HEK293 (cell line): ENCODE measurements at regions not wholly inside any gene's neighbourhood (a gene's known extent, or its start where the extent isn't known, plus 50 kb on each side); places are given as distances from the start of the nearest gene placed in this dataset.

Experiments used
- CTCF ChIA-PET: fragments of 350-600 bp; formaldehyde crosslinking; extraction: SDS; loops from one replicate; lab custom pipeline; 2021; ENCODE audit warnings: antibody characterized with exemption; lab: Yijun Ruan, JAX
- POLR2A ChIA-PET: fragments of 300-600 bp; formaldehyde crosslinking; extraction: SDS; loops from one replicate; lab custom pipeline; 2020; ENCODE audit warnings: antibody characterized with exemption, inconsistent platforms; lab: Yijun Ruan, JAX
- H3K27ac ChIP-seq: fragments of 200-500 bp; sonication (Bioruptor generic); 2 replicates; pipeline ENCODE4 v1.5.1; 2014; ENCODE audit warnings: low read depth, low read length, control low read depth, inconsistent platforms; ENCODE audit errors: extremely low read depth
- H3K36me3 ChIP-seq, 2 experiments: fragments of 200-500 bp in 1 of 2; sonication (Bioruptor generic) in 1 of 2; 1 replicate in 1 of 2; 2 replicates in 1 of 2; pipeline ENCODE4 v1.5.1; 2014 to 2017; ENCODE audit warnings: inconsistent platforms in 2 of 2, low read length in 2 of 2; ENCODE audit not compliant: control insufficient read depth in 2 of 2, insufficient read depth in 1 of 2
- H3K4me1 ChIP-seq: fragments of 200-500 bp; sonication (Bioruptor generic); 2 replicates; pipeline ENCODE4 v1.5.1; 2014; ENCODE audit warnings: mild to moderate bottlenecking, low read length, inconsistent platforms; ENCODE audit not compliant: control insufficient read depth, insufficient read depth
- H3K4me3 ChIP-seq: 2 replicates; pipeline ENCODE4 v1.5.1; 2011; ENCODE audit warnings: low read depth, mild to moderate bottlenecking, control low read depth, low read length, moderate library complexity
- H3K9me3 ChIP-seq: fragments of 200-500 bp; sonication (Bioruptor generic); 2 replicates; pipeline ENCODE4 v1.5.1; 2014; ENCODE audit warnings: low read depth, low read length, inconsistent platforms; ENCODE audit not compliant: control insufficient read depth, insufficient read depth
- GFI1B ChIP-seq: fragments of 450-650 bp; formaldehyde crosslinking; IDR thresholded peaks from 2 replicates; pipeline ENCODE4 v1.5.1; 2016; ENCODE audit warnings: missing biosample characterization, missing genetic modification characterization
- GLIS1 ChIP-seq: fragments of 450-650 bp; formaldehyde crosslinking; IDR thresholded peaks from 2 replicates; pipeline ENCODE4 v1.5.1; 2016; ENCODE audit warnings: missing biosample characterization, missing genetic modification characterization
- IKZF3 ChIP-seq: fragments of 450-650 bp; IDR thresholded peaks from 2 replicates; pipeline ENCODE4 v1.5.0; 2018; ENCODE audit warnings: missing biosample characterization, mild to moderate bottlenecking, missing genetic modification characterization, moderate library complexity
- KLF8 ChIP-seq: fragments of 450-650 bp; formaldehyde crosslinking; IDR thresholded peaks from 2 replicates; pipeline ENCODE4 v1.5.1; 2016; ENCODE audit warnings: missing biosample characterization, missing genetic modification characterization
- MYNN ChIP-seq: fragments of 450-650 bp; formaldehyde crosslinking; IDR thresholded peaks from 2 replicates; pipeline ENCODE4 v1.5.1; 2016; ENCODE audit warnings: missing biosample characterization, missing genetic modification characterization, borderline replicate concordance
- OSR2 ChIP-seq: fragments of 450-650 bp; formaldehyde crosslinking; IDR thresholded peaks from 2 replicates; pipeline ENCODE4 v1.5.1; 2016; ENCODE audit warnings: missing biosample characterization, missing genetic modification characterization
- PRDM1 ChIP-seq: fragments of 450-650 bp; formaldehyde crosslinking; IDR thresholded peaks from 2 replicates; pipeline ENCODE4; 2016; ENCODE audit warnings: missing biosample characterization, missing genetic modification characterization
- YY1 ChIP-seq: fragments of 450-650 bp; formaldehyde crosslinking; IDR thresholded peaks from 2 replicates; pipeline ENCODE4 v1.5.1; 2018; ENCODE audit warnings: missing biosample characterization, missing genetic modification characterization
- YY2 ChIP-seq: fragments of 450-650 bp; formaldehyde crosslinking; IDR thresholded peaks from 2 replicates; pipeline ENCODE4 v1.5.1; 2016; ENCODE audit warnings: missing biosample characterization, missing genetic modification characterization
- ZNF133 ChIP-seq: fragments of 450-650 bp; formaldehyde crosslinking; IDR thresholded peaks from 2 replicates; pipeline ENCODE4 v1.5.1; 2016; ENCODE audit warnings: missing biosample characterization, missing genetic modification characterization
- ZNF169 ChIP-seq: fragments of 450-650 bp; formaldehyde crosslinking; IDR thresholded peaks from 2 replicates; pipeline ENCODE4 v1.5.1; 2016; ENCODE audit warnings: missing biosample characterization, missing genetic modification characterization
- ZNF350 ChIP-seq: fragments of 450-650 bp; formaldehyde crosslinking; IDR thresholded peaks from 2 replicates; pipeline ENCODE4 v1.5.0; 2017; ENCODE audit warnings: missing biosample characterization, mild to moderate bottlenecking, missing genetic modification characterization
- ZNF426 ChIP-seq: fragments of 450-650 bp; formaldehyde crosslinking; IDR thresholded peaks from 2 replicates; pipeline ENCODE4 v1.5.1; 2017; ENCODE audit warnings: missing biosample characterization, missing genetic modification characterization, mild to moderate bottlenecking, inconsistent platforms, moderate library complexity
- ZNF521 ChIP-seq: fragments of 450-650 bp; formaldehyde crosslinking; IDR thresholded peaks from 2 replicates; pipeline ENCODE4 v1.5.1; 2017; ENCODE audit warnings: missing biosample characterization, mild to moderate bottlenecking, missing genetic modification characterization
- ZNF529 ChIP-seq: fragments of 450-650 bp; formaldehyde crosslinking; IDR thresholded peaks from 2 replicates; pipeline ENCODE4 v1.5.1; 2017; ENCODE audit warnings: missing genetic modification characterization, missing biosample characterization; ENCODE audit not compliant: insufficient replicate concordance
- ZNF549 ChIP-seq: fragments of 450-650 bp; IDR thresholded peaks from 2 replicates; pipeline ENCODE4 v1.5.1; 2018; ENCODE audit warnings: missing biosample characterization, missing genetic modification characterization, mild to moderate bottlenecking, inconsistent platforms, moderate library complexity
- ZNF623 ChIP-seq: fragments of 450-650 bp; formaldehyde crosslinking; IDR thresholded peaks from 2 replicates; pipeline ENCODE4 v1.5.1; 2016; ENCODE audit warnings: missing biosample characterization, missing genetic modification characterization
- ZNF660 ChIP-seq: fragments of 450-650 bp; IDR thresholded peaks from 2 replicates; pipeline ENCODE4 v1.5.1; 2018; ENCODE audit warnings: missing biosample characterization, mild to moderate bottlenecking, missing genetic modification characterization
- ZNF677 ChIP-seq: fragments of 450-650 bp; IDR thresholded peaks from 2 replicates; pipeline ENCODE4 v1.5.0; 2018; ENCODE audit warnings: missing biosample characterization, mild to moderate bottlenecking, missing genetic modification characterization, moderate library complexity
- ZNF843 ChIP-seq: fragments of 450-650 bp; formaldehyde crosslinking; IDR thresholded peaks from 2 replicates; pipeline ENCODE4 v1.5.1; 2016; ENCODE audit warnings: missing biosample characterization, missing genetic modification characterization
- ZXDB ChIP-seq: fragments of 450-650 bp; formaldehyde crosslinking; IDR thresholded peaks from 2 replicates; pipeline ENCODE4 v1.5.1; 2016; ENCODE audit warnings: missing biosample characterization, missing genetic modification characterization
- TF ChIP-seq, protein P1 (sequence below): fragments of 450-650 bp; formaldehyde crosslinking; IDR thresholded peaks from 2 replicates; pipeline ENCODE4 v1.5.1; 2016; ENCODE audit warnings: missing biosample characterization, missing genetic modification characterization
- TF ChIP-seq, protein P2 (sequence below): fragments of 450-650 bp; formaldehyde crosslinking; IDR thresholded peaks from 2 replicates; pipeline ENCODE4 v1.5.1; 2017; ENCODE audit warnings: missing biosample characterization, missing genetic modification characterization
- TF ChIP-seq, protein P3 (sequence below): fragments of 450-650 bp; formaldehyde crosslinking; IDR thresholded peaks from 2 replicates; pipeline ENCODE4 v1.5.1; 2017; ENCODE audit warnings: missing biosample characterization, mild to moderate bottlenecking, missing genetic modification characterization, moderate library complexity
- TF ChIP-seq, protein P4 (sequence below): fragments of 450-650 bp; formaldehyde crosslinking; IDR thresholded peaks from 2 replicates; pipeline ENCODE4 v1.5.1; 2016; ENCODE audit warnings: missing biosample characterization, missing genetic modification characterization
- TF ChIP-seq, protein P5 (sequence below): fragments of 450-650 bp; formaldehyde crosslinking; IDR thresholded peaks from 2 replicates; pipeline ENCODE4 v1.5.1; 2016; ENCODE audit warnings: missing biosample characterization, missing genetic modification characterization
- TF ChIP-seq, protein P6 (sequence below): fragments of 450-650 bp; formaldehyde crosslinking; IDR thresholded peaks from 2 replicates; pipeline ENCODE4 v1.5.1; 2017; ENCODE audit warnings: missing biosample characterization, missing genetic modification characterization

DNA sequence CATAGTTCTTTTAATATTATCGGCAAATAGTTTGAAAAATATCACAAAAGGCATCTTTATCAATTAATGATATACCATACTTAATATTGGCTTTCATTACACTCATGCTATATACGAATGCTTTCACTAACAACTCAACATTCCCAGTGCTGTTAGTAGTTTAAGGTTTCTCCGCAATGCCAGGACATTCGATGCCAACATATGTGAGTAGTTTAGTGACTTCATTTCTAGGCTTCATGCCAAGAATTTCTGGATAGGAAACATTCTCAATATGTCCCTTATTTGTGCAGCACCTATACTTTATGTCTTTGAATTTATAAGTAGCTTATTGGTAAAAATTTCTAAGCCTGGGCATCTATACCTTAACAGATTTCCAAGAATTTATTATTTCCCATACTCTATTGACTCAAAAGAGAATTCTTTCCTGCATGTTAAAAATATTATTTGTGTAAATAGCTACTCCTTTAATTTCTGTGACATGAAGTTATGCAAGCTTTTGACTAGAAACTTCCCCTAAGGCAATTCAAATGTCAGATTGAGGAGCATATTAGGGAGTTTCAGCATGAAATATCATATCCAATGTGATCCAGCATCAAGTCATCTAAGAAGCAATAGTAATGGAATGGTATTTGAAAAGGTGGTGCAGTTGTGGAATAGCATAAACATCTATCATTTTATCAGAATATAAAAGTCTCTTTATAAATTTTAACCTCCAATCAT is 236.0 kb upstream of the STXBP5 start:
- ChIA-PET CTCF (interaction anchor here (0.6 kb wide), 2 partner anchors 47 to 1039 kb away, joined by 3 read pairs; no protein-coding TSS in a partner anchor), POLR2A (no interaction called here)

More for the DNA sequence above, 236.0 kb upstream of the STXBP5 start:
- Histone ChIP-seq H3K4me1 (no peaks in the 10 kb centered on the region), H3K36me3 (no peaks in the 10 kb centered on the region), H3K4me3 (no peak overlapping the region), H3K27ac (no peak overlapping the region), H3K9me3 (no peaks in the 10 kb centered on the region)
- peak; percentile 63 for TF ChIP-seq PRDM1 (tag by site-specific recombination)
- no peak for TF ChIP-seq OSR2 (tag by site-specific recombination)
- TF ChIP-seq ZNF843 (tag by site-specific recombination), result no peak
- no peak for TF ChIP-seq ZNF521 (tag by site-specific recombination)
- no peak for TF ChIP-seq GLIS1 (tag by site-specific recombination)
- TF ChIP-seq YY1 (tag by site-specific recombination), result no peak
- TF ChIP-seq, protein P1, sequence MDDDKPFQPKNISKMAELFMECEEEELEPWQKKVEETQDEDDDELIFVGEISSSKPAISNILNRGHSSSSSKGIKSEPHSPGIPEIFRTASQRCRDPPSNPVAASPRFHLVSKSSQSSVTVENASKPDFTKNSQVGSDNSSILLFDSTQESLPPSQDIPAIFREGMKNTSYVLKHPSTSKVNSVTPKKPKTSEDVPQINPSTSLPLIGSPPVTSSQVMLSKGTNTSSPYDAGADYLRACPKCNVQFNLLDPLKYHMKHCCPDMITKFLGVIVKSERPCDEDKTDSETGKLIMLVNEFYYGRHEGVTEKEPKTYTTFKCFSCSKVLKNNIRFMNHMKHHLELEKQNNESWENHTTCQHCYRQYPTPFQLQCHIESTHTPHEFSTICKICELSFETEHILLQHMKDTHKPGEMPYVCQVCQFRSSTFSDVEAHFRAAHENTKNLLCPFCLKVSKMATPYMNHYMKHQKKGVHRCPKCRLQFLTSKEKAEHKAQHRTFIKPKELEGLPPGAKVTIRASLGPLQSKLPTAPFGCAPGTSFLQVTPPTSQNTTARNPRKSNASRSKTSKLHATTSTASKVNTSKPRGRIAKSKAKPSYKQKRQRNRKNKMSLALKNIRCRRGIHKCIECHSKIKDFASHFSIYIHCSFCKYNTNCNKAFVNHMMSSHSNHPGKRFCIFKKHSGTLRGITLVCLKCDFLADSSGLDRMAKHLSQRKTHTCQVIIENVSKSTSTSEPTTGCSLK (tag by site-specific recombination), result no peak
- TF ChIP-seq ZNF350, result no peak
- TF ChIP-seq, protein P2, sequence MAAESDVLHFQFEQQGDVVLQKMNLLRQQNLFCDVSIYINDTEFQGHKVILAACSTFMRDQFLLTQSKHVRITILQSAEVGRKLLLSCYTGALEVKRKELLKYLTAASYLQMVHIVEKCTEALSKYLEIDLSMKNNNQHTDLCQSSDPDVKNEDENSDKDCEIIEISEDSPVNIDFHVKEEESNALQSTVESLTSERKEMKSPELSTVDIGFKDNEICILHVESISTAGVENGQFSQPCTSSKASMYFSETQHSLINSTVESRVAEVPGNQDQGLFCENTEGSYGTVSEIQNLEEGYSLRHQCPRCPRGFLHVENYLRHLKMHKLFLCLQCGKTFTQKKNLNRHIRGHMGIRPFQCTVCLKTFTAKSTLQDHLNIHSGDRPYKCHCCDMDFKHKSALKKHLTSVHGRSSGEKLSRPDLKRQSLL, result no peak
- TF ChIP-seq ZNF623 (tag by site-specific recombination), result no peak
- no peak for TF ChIP-seq ZXDB (tag by site-specific recombination)
- no peak for TF ChIP-seq ZNF426
- no peak for TF ChIP-seq MYNN
- TF ChIP-seq KLF8 (tag by site-specific recombination), result no peak
- TF ChIP-seq ZNF549, result 0 out of 2 replicates have a peak, but pooled peaks have one; percentile 16
- TF ChIP-seq YY2 (tag by site-specific recombination), result no peak
- TF ChIP-seq ZNF169 (tag by site-specific recombination), result no peak
- TF ChIP-seq, protein P3, sequence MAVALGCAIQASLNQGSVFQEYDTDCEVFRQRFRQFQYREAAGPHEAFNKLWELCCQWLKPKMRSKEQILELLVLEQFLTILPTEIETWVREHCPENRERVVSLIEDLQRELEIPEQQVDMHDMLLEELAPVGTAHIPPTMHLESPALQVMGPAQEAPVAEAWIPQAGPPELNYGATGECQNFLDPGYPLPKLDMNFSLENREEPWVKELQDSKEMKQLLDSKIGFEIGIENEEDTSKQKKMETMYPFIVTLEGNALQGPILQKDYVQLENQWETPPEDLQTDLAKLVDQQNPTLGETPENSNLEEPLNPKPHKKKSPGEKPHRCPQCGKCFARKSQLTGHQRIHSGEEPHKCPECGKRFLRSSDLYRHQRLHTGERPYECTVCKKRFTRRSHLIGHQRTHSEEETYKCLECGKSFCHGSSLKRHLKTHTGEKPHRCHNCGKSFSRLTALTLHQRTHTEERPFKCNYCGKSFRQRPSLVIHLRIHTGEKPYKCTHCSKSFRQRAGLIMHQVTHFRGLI (tag by site-specific recombination), result no peak
- no peak for TF ChIP-seq GFI1B
- TF ChIP-seq ZNF133 (tag by site-specific recombination), result no peak
- TF ChIP-seq ZNF660, result peak; percentile 30; the same call in 1 of the 2 replicates
- TF ChIP-seq ZNF677, result no peak
- TF ChIP-seq, protein P4, sequence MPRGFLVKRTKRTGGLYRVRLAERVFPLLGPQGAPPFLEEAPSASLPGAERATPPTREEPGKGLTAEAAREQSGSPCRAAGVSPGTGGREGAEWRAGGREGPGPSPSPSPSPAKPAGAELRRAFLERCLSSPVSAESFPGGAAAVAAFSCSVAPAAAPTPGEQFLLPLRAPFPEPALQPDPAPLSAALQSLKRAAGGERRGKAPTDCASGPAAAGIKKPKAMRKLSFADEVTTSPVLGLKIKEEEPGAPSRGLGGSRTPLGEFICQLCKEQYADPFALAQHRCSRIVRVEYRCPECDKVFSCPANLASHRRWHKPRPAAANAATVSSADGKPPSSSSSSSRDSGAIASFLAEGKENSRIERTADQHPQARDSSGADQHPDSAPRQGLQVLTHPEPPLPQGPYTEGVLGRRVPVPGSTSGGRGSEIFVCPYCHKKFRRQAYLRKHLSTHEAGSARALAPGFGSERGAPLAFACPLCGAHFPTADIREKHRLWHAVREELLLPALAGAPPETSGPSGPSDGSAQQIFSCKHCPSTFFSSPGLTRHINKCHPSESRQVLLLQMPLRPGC (tag by site-specific recombination), result peak; percentile 67; the same call in 1 of the 2 replicates
- 0 out of 2 replicates have a peak, but pooled peaks have one; percentile 11 for TF ChIP-seq IKZF3 (tag by site-specific recombination)
- TF ChIP-seq, protein P5, sequence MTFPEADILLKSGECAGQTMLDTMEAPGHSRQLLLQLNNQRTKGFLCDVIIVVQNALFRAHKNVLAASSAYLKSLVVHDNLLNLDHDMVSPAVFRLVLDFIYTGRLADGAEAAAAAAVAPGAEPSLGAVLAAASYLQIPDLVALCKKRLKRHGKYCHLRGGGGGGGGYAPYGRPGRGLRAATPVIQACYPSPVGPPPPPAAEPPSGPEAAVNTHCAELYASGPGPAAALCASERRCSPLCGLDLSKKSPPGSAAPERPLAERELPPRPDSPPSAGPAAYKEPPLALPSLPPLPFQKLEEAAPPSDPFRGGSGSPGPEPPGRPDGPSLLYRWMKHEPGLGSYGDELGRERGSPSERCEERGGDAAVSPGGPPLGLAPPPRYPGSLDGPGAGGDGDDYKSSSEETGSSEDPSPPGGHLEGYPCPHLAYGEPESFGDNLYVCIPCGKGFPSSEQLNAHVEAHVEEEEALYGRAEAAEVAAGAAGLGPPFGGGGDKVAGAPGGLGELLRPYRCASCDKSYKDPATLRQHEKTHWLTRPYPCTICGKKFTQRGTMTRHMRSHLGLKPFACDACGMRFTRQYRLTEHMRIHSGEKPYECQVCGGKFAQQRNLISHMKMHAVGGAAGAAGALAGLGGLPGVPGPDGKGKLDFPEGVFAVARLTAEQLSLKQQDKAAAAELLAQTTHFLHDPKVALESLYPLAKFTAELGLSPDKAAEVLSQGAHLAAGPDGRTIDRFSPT, result no peak
- no peak for TF ChIP-seq ZNF529
- TF ChIP-seq, protein P6, sequence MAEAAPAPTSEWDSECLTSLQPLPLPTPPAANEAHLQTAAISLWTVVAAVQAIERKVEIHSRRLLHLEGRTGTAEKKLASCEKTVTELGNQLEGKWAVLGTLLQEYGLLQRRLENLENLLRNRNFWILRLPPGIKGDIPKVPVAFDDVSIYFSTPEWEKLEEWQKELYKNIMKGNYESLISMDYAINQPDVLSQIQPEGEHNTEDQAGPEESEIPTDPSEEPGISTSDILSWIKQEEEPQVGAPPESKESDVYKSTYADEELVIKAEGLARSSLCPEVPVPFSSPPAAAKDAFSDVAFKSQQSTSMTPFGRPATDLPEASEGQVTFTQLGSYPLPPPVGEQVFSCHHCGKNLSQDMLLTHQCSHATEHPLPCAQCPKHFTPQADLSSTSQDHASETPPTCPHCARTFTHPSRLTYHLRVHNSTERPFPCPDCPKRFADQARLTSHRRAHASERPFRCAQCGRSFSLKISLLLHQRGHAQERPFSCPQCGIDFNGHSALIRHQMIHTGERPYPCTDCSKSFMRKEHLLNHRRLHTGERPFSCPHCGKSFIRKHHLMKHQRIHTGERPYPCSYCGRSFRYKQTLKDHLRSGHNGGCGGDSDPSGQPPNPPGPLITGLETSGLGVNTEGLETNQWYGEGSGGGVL (tag by site-specific recombination), result no peak
